DMS114 treated with DMSO at 0.1 percent for 48 hours (cell line): ENCODE measurements at regions not wholly inside any gene's neighbourhood (a gene's known extent, or its start where the extent isn't known, plus 50 kb on each side); places are given as distances from the start of the nearest gene placed in this dataset.

Experiments
- DNase-seq: peaks from one replicate; lab custom pipeline; 2025; ENCODE audit not compliant: unreplicated experiment; lab: John Stamatoyannopoulos, UW

DNA sequence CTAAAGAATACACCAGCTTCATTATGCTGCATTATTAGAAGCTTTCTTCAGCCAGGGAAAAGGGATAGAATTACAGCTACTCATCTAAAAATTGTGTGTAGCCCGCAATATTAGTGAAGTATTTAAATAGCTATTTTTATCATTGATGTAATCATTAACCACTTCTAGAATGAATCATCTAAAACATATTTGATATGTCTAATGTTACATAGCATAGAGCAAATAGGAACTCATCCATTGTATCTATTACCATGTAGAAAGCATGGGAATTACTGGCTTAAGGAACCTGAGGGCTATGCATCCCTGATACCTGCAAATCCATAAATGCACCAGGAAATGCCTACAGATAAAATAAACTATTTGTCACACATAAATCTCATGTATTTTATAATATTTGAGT, 54.5 kb upstream of the VGLL3 start:
- DNase-seq: no peak

DNA sequence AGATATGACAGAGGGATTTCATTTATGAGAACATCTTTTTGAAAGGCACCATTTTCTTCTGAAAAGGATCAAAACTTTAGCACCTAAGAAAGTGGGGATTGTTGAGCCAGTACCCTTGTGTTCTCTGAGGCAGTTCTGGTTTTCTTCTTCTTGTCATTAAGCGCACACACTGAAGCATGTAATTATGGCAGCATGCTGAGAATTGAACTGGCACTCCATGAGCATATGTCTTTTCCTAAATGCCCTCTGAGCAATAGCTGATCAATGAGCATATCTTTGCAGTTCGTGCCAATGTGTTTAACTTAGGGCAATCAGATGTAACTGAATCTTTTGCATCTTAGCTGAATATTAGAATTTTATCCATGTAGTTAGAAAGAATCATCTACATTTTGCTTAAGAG, 53.9 kb upstream of the VGLL3 start:
- DNase-seq: no peak

DNA sequence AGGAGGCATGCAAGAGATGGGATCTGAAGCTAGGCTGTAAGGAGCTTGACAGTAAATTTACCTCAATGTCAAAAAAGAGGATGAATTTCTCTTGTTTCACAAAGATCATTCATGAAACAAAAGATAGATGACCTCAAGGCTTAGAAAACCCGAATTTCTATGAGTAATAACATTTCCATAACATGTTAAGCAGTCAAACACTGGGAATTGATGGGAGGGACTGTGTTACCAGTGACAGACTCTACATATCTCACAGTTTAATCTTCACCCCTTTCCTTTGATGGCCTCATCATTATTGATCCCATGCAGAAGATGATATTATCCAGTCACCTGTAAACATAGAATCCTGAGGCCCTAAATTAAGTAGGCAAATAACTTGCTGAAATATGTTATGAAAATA, 53.5 kb upstream of the VGLL3 start:
- no peak for DNase-seq

DNA sequence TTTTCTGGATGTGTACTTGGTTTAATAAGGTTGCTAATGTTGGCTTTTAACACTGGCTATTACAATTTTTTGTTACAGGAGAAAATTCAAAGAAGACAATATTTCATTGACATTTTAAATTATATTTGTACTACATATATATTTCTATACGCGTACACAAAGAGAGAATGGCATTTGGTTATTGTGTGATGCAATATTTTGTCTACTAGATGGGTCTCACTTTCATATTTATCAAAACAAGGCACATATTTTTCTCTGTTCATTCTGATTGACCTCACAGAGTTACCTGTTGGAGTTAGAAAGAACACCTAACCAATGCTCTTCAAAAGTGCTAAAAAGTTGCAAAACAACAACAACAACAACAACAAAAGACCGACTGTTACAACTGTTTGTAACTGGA, 50.2 kb upstream of the VGLL3 start:
- no peak for DNase-seq
